OCI-LY3 (cell line): ENCODE measurements at regions not wholly inside any gene's neighbourhood (a gene's known extent, or its start where the extent isn't known, plus 50 kb on each side); places are given as distances from the start of the nearest gene placed in this dataset.
A peak's percentile ranks its signal among the peaks of the same experiment; 100 is the strongest.

ENCODE experiments used
- H2AFZ ChIP-seq: fragments of 200-600, 300-600 bp; shearing (Covaris generic); 2 replicates; pipeline ENCODE4 v1.6.0; 2014; ENCODE audit warnings: antibody characterized with exemption, low read depth, low read length
- H3K27ac ChIP-seq: fragments of 200-600, 300-600 bp; sonication (generic); 2 replicates; pipeline ENCODE4 v1.5.1; 2014; ENCODE audit warnings: mild to moderate bottlenecking, low read length, moderate library complexity, mixed read lengths
- H3K27me3 ChIP-seq: fragments of 200-600, 300-600 bp; sonication (generic); 2 replicates; pipeline ENCODE4 v1.6.1; 2014; ENCODE audit warnings: low read depth, low read length, mixed read lengths
- H3K36me3 ChIP-seq: fragments of 200-600, 300-600 bp; sonication (generic); replicated peaks from 2 replicates; pipeline ENCODE3; 2014; ENCODE audit warnings: low read depth, low read length, mixed read lengths
- H3K4me1 ChIP-seq: fragments of 300-600, 200-600 bp; sonication (generic); 2 replicates; pipeline ENCODE4 v1.6.1; 2014; ENCODE audit warnings: low read length, mixed read lengths
- H3K4me2 ChIP-seq: fragments of 200-600, 300-600 bp; sonication (generic); 2 replicates; pipeline ENCODE4 v1.6.1; 2014; ENCODE audit warnings: low read length, mixed read lengths
- H3K4me3 ChIP-seq: fragments of 300-600, 200-600 bp; sonication (generic); 2 replicates; pipeline ENCODE4 v1.5.1; 2014; ENCODE audit warnings: antibody characterized with exemption, mild to moderate bottlenecking, low read length, moderate library complexity
- H3K79me2 ChIP-seq: fragments of 300-600, 200-600 bp; shearing (Covaris generic); 2 replicates; pipeline ENCODE4 v1.6.1; 2014; ENCODE audit warnings: mild to moderate bottlenecking, low read length, mixed read lengths
- H3K9ac ChIP-seq: fragments of 300-600, 200-600 bp; shearing (Covaris generic); 2 replicates; pipeline ENCODE4 v1.6.0; 2014; ENCODE audit warnings: mild to moderate bottlenecking, low read length, moderate library complexity
- H3K9me3 ChIP-seq: fragments of 200-600, 300-600 bp; shearing (Covaris generic); 2 replicates; pipeline ENCODE4 v1.6.1; 2014; ENCODE audit warnings: low read length, mixed read lengths; ENCODE audit not compliant: insufficient read depth
- H4K20me1 ChIP-seq: fragments of 200-600, 300-600 bp; sonication (generic); 2 replicates; pipeline ENCODE4 v1.6.1; 2016; ENCODE audit warnings: low read length, mixed read lengths; ENCODE audit not compliant: insufficient read depth
- CTCF ChIP-seq: fragments of 200-600, 300-600 bp; sonication (generic); IDR thresholded peaks from 2 replicates; pipeline ENCODE4 v1.5.1; 2014; ENCODE audit warnings: antibody characterized with exemption, low read length, low read depth
- EZH2phosphoT487 ChIP-seq: fragments of 200-600 bp; shearing (Covaris generic); IDR thresholded peaks from 2 replicates; pipeline ENCODE4 v1.6.1; 2018; ENCODE audit warnings: antibody characterized with exemption, mixed run types, low read depth

- TF ChIP-seq CTCF (no peak), EZH2phosphoT487 (no peak)
- Histone ChIP-seq H3K9me3 (no peaks in the 10 kb centered on the region), H2AFZ (no peak overlapping the region), H3K27me3 (no peaks in the 10 kb centered on the region), H3K27ac (no peak overlapping the region), H3K4me3 (no peak overlapping the region), H3K36me3 (no peaks in the 10 kb centered on the region), H3K4me1 (no peaks in the 10 kb centered on the region), H4K20me1 (no peaks in the 10 kb centered on the region), H3K4me2 (no peak overlapping the region), H3K9ac (no peak overlapping the region), H3K79me2 (no peaks in the 10 kb centered on the region)
Observed at GRCh38 chr2:184091456-184091855, 506.9 kb upstream of the ZNF804A start.

GRCh38 chr2:184113696-184114403 lies 484.5 kb upstream of the ZNF804A start:
- no peak overlapping the region for H3K9ac ChIP-seq
- no peaks in the 10 kb centered on the region for H3K9me3 ChIP-seq
- H3K36me3 ChIP-seq = no peaks in the 10 kb centered on the region
- H3K79me2 ChIP-seq = no peaks in the 10 kb centered on the region
- H3K4me1 ChIP-seq = peaks cover 12% of the 10 kb centered on the region
- no peak overlapping the region for H3K4me3 ChIP-seq
- no peaks in the 10 kb centered on the region for H3K27me3 ChIP-seq
- no peaks in the 10 kb centered on the region for H4K20me1 ChIP-seq
- no peak for TF ChIP-seq EZH2phosphoT487
- no peak overlapping the region for H3K27ac ChIP-seq
- 0 out of 2 replicates have a peak overlapping the region, but pooled peaks have one; percentile 11 for H3K4me2 ChIP-seq
- no peak overlapping the region for H2AFZ ChIP-seq

GRCh38 chr2:184114439-184114838 lies 483.9 kb upstream of the ZNF804A start:
- H3K79me2 ChIP-seq = no peaks in the 10 kb centered on the region
- H2AFZ ChIP-seq = no peak overlapping the region
- no peaks in the 10 kb centered on the region for H3K9me3 ChIP-seq
- peaks cover 12% of the 10 kb centered on the region for H3K4me1 ChIP-seq
- TF ChIP-seq EZH2phosphoT487 = no peak
- TF ChIP-seq CTCF = no peak
- H3K4me2 ChIP-seq = peak overlapping the region; percentile 11; the same call in 1 of the 2 replicates
- no peaks in the 10 kb centered on the region for H3K36me3 ChIP-seq
- H3K9ac ChIP-seq = no peak overlapping the region
- H3K27me3 ChIP-seq = no peaks in the 10 kb centered on the region
- H3K4me3 ChIP-seq = no peak overlapping the region
- H3K27ac ChIP-seq = no peak overlapping the region
- no peaks in the 10 kb centered on the region for H4K20me1 ChIP-seq

- TF ChIP-seq CTCF = no peak
- no peak for TF ChIP-seq EZH2phosphoT487
- no peaks in the 10 kb centered on the region for H3K27me3 ChIP-seq
- 0 out of 2 replicates have a peak, but pooled peaks cover 4% of the 10 kb centered on the region for H3K4me1 ChIP-seq
- H3K9ac ChIP-seq = no peak overlapping the region
- no peak overlapping the region for H3K4me3 ChIP-seq
- H3K36me3 ChIP-seq = no peaks in the 10 kb centered on the region
- no peak overlapping the region for H3K27ac ChIP-seq
- H2AFZ ChIP-seq = no peak overlapping the region
- H4K20me1 ChIP-seq = no peaks in the 10 kb centered on the region
- no peak overlapping the region for H3K4me2 ChIP-seq
- H3K79me2 ChIP-seq = no peaks in the 10 kb centered on the region
- H3K9me3 ChIP-seq = no peaks in the 10 kb centered on the region
Observed at GRCh38 chr2:184119989-184120800, 478.1 kb upstream of the ZNF804A start.
